Caco-2 (cell line): ENCODE measurements at regions not wholly inside any gene's neighbourhood (a gene's known extent, or its start where the extent isn't known, plus 50 kb on each side); places are given as distances from the start of the nearest gene placed in this dataset.

Experiments
- BruUV-seq: library from RNA; stranded (reverse); fragments of 400-500 nt; replicated peaks from 2 replicates; lab custom pipeline; 2021; lab: Mats Ljungman, UMichigan
- CTCF ChIA-PET: fragments of 300-600 bp; sonication (Branson Sonifier 250); formaldehyde crosslinking; loops from one replicate; lab custom pipeline; 2022; ENCODE audit warnings: antibody characterized with exemption; lab: Charles Lee
- POLR2A ChIA-PET: fragments of 300-600 bp; sonication (Branson Sonifier 250); formaldehyde crosslinking; loops from one replicate; lab custom pipeline; 2022; ENCODE audit warnings: antibody characterized with exemption; lab: Charles Lee
- DNase-seq, 2 experiments: peaks; one replicate each; pipeline versions ENCODE4 v3.0.0 to v3.0.0-alpha.2; 2020 to 2022
- H3K27me3 ChIP-seq: replicated peaks from 2 replicates; pipeline ENCODE4 v1.6.0; 2011; ENCODE audit warnings: low read length; ENCODE audit not compliant: control insufficient read depth, insufficient read depth
- H3K36me3 ChIP-seq: 2 replicates; pipeline ENCODE4 v1.5.1; 2011; ENCODE audit warnings: low read length; ENCODE audit not compliant: control insufficient read depth, insufficient read depth
- H3K4me1 ChIP-seq: fragments of 250-450 bp; sonication (Bioruptor Pico); 2 replicates; pipeline ENCODE4 v1.5.1; 2020; ENCODE audit warnings: mild to moderate bottlenecking
- H3K4me3 ChIP-seq: 2 replicates; pipeline ENCODE4 v1.5.1; 2011; ENCODE audit warnings: low read depth, mild to moderate bottlenecking, control low read depth, low read length
- H3K9me3 ChIP-seq: fragments of 250-450 bp; sonication (Bioruptor Pico); 2 replicates; pipeline ENCODE4 v1.5.1; 2020; ENCODE audit warnings: mild to moderate bottlenecking, moderate library complexity
- H3K27ac Mint-ChIP-seq: one replicate; pipeline ENCODE4 v1.8.0; 2022; ENCODE audit warnings: mixed read lengths; ENCODE audit not compliant: unreplicated experiment
- H3K27me3 Mint-ChIP-seq: one replicate; pipeline ENCODE4 v1.8.0; 2022; ENCODE audit warnings: mixed read lengths; ENCODE audit not compliant: insufficient read depth, unreplicated experiment
- H3K36me3 Mint-ChIP-seq: one replicate; pipeline ENCODE4 v1.8.0; 2022; ENCODE audit warnings: mild to moderate bottlenecking, mixed read lengths; ENCODE audit not compliant: insufficient read depth, unreplicated experiment
- H3K4me1 Mint-ChIP-seq: one replicate; pipeline ENCODE4 v1.8.0; 2022; ENCODE audit warnings: low read depth, mixed read lengths; ENCODE audit not compliant: unreplicated experiment
- H3K4me3 Mint-ChIP-seq: one replicate; pipeline ENCODE4 v1.8.0; 2022; ENCODE audit warnings: mild to moderate bottlenecking, moderate library complexity, mixed read lengths; ENCODE audit not compliant: unreplicated experiment
- H3K9me3 Mint-ChIP-seq: one replicate; pipeline ENCODE4 v1.8.0; 2022; ENCODE audit warnings: mixed read lengths; ENCODE audit not compliant: unreplicated experiment
- intact Hi-C: fragments of 100-400 bp; cut with micrococcal nuclease; formaldehyde crosslinking; loops from one replicate; pipeline ENCODE4 v1.10.0; 2022; ENCODE audit not compliant: unreplicated experiment
- TF ChIP-seq, protein P1 (sequence below), 2 experiments: fragments of 200-600 bp in 1 of 2; IDR thresholded peaks; 1 replicate in 1 of 2; 2 replicates in 1 of 2; pipeline versions ENCODE4 v1.5.1 to v1.8.0; 2011 to 2022; ENCODE audit warnings: antibody characterized with exemption in 1 of 2, control low read depth in 1 of 2, inconsistent platforms in 1 of 2, low read depth in 1 of 2, low read length in 1 of 2, mild to moderate bottlenecking in 1 of 2, moderate library complexity in 1 of 2; ENCODE audit not compliant: insufficient read depth in 1 of 2, severe bottlenecking in 1 of 2, unreplicated experiment in 1 of 2

DNA sequence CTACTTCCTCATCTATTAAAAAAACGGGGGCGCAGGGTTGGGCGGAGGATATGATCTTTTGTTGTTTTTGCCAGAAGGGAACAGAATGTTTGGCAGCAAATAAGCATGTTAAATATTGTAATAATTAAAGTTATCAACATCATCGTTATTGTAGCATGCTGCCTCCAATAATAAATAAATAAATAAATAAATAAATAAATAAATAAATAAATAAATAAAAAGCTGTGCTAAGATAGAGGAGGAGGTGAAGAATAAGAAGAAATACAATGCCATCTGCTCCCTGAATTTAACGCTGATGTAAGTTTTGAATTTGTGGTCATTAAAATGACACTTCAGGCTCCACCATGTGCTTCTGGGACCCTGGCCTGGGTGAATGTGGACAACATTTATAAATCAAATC, 508.0 kb upstream of the TNC start:
- Histone ChIP-seq H3K4me1 (no peaks in the 10 kb centered on the region), H3K9me3 (peaks cover 2% of the 10 kb centered on the region; the same call in 1 of the 2 replicates), H3K36me3 (no peaks in the 10 kb centered on the region), H3K4me3 (no peak overlapping the region), H3K27me3 (no peaks in the 10 kb centered on the region)
- no peaks in the 10 kb centered on the region for H3K4me1 Mint-ChIP-seq
- no peak overlapping the region for H3K27ac Mint-ChIP-seq
- H3K36me3 Mint-ChIP-seq, result no peaks in the 10 kb centered on the region
- BruUV-seq, result no TSS peak
- peaks cover 8% of the 10 kb centered on the region for H3K9me3 Mint-ChIP-seq
- TF ChIP-seq, protein P1, sequence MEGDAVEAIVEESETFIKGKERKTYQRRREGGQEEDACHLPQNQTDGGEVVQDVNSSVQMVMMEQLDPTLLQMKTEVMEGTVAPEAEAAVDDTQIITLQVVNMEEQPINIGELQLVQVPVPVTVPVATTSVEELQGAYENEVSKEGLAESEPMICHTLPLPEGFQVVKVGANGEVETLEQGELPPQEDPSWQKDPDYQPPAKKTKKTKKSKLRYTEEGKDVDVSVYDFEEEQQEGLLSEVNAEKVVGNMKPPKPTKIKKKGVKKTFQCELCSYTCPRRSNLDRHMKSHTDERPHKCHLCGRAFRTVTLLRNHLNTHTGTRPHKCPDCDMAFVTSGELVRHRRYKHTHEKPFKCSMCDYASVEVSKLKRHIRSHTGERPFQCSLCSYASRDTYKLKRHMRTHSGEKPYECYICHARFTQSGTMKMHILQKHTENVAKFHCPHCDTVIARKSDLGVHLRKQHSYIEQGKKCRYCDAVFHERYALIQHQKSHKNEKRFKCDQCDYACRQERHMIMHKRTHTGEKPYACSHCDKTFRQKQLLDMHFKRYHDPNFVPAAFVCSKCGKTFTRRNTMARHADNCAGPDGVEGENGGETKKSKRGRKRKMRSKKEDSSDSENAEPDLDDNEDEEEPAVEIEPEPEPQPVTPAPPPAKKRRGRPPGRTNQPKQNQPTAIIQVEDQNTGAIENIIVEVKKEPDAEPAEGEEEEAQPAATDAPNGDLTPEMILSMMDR (IDR thresholded peaks at IDR 0.05; ENCODE audit: insufficient read depth in 1 of 2, low read depth in 1 of 2, low read length in 1 of 2, severe bottlenecking in 1 of 2, unreplicated experiment in 1 of 2), result no peak
- H3K27me3 Mint-ChIP-seq, result peaks cover 2% of the 10 kb centered on the region
- CTCF ChIA-PET, result no interaction called here
- intact Hi-C loops, result no loop called here
- DNase-seq, result no peak
- POLR2A ChIA-PET, result no interaction called here
- H3K4me3 Mint-ChIP-seq, result no peak overlapping the region

DNA sequence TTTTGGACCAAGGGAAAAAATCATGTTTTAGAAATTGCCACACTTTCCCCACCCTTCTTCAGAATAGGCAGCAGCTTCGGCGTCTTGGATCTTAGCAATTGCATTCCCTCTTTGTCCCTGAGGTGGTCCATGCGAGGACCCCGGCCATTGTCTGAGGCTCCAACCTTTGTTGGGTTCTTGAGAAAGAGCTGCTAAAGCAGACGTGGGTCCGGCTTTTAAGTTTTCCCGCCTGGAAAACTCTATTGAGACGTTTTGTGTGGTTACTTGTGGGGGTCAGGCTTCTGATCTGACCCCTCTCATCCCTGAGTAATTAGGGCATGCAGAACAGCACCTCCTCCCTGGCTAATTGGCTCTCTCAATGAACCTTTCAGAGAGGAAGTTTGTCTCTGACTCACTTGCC, 509.6 kb upstream of the TNC start:
- peaks cover 3% of the 10 kb centered on the region for H3K27me3 Mint-ChIP-seq
- Histone ChIP-seq H3K27me3 (no peaks in the 10 kb centered on the region), H3K4me3 (no peak overlapping the region), H3K36me3 (no peaks in the 10 kb centered on the region), H3K4me1 (no peaks in the 10 kb centered on the region), H3K9me3 (no peaks in the 10 kb centered on the region; the same call in 1 of the 2 replicates)
- TF ChIP-seq, protein P1 (IDR thresholded peaks at IDR 0.05; ENCODE audit: insufficient read depth in 1 of 2, low read depth in 1 of 2, low read length in 1 of 2, severe bottlenecking in 1 of 2, unreplicated experiment in 1 of 2), result no peak
- POLR2A ChIA-PET, result no interaction called here
- no peak overlapping the region for H3K27ac Mint-ChIP-seq
- no peaks in the 10 kb centered on the region for H3K4me1 Mint-ChIP-seq
- no peak for DNase-seq
- H3K36me3 Mint-ChIP-seq, result no peaks in the 10 kb centered on the region
- BruUV-seq, result no TSS peak
- intact Hi-C loops, result no loop called here
- no peak overlapping the region for H3K4me3 Mint-ChIP-seq
- CTCF ChIA-PET, result interaction anchor here (0.7 kb wide), 1 partner anchor 37 kb away, joined by 3 read pairs; no protein-coding TSS in a partner anchor
- no peaks in the 10 kb centered on the region for H3K9me3 Mint-ChIP-seq

DNA sequence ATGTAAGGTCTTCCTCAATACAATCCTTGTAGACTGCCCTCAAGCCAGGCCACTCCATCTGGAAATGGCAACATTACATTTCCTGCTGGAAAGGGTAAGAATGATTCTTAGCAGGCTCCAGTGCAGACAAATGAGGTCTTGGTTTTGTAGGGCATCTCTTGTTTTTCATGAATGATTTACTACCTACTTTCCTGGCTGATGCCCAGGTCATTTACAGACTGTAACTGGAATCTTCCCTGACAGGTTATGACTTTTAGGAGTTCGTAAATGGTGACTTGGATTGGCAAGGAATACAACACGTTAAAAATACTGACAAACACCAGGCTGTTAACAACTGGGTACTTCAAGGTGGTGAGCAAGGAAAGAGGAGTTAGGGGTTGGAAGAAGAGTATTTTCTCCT, 510.5 kb upstream of the TNC start:
- Mint-ChIP-seq H3K36me3 (no peaks in the 10 kb centered on the region), H3K4me3 (no peak overlapping the region), H3K4me1 (no peaks in the 10 kb centered on the region), H3K27me3 (peaks cover 5% of the 10 kb centered on the region), H3K27ac (no peak overlapping the region), H3K9me3 (no peaks in the 10 kb centered on the region)
- no peak for DNase-seq
- Histone ChIP-seq H3K4me1 (no peaks in the 10 kb centered on the region), H3K36me3 (no peaks in the 10 kb centered on the region), H3K4me3 (no peak overlapping the region), H3K9me3 (no peaks in the 10 kb centered on the region), H3K27me3 (no peaks in the 10 kb centered on the region)
- no TSS peak for BruUV-seq
- intact Hi-C loops, result no loop called here
- TF ChIP-seq, protein P1 (IDR thresholded peaks at IDR 0.05; ENCODE audit: insufficient read depth in 1 of 2, low read depth in 1 of 2, low read length in 1 of 2, severe bottlenecking in 1 of 2, unreplicated experiment in 1 of 2), result no peak
- ChIA-PET CTCF (interaction anchor here (0.5 kb wide), 1 partner anchor 1058 kb away, joined by 3 read pairs; the partner anchor contains the start of gene TRIM32), POLR2A (no interaction called here)
